Stromal cell of bone marrow (primary cell): ENCODE measurements at regions not wholly inside any gene's neighbourhood (a gene's known extent, or its start where the extent isn't known, plus 50 kb on each side); places are given as distances from the start of the nearest gene placed in this dataset.

Source experiments
- DNase-seq: peaks from one replicate; pipeline ENCODE4 v3.0.0-alpha.2; 2012; ENCODE audit warnings: low read depth

- DNase-seq = no peak
Observed at GRCh38 chr14:28704153-28704552, 62.4 kb upstream of the FOXG1 start.

- DNase-seq = peak; percentile 38
Observed at GRCh38 chr14:28707814-28708213, 58.8 kb upstream of the FOXG1 start.

GRCh38 chr14:28709571-28710305 lies 56.8 kb upstream of the FOXG1 start:
- no peak for DNase-seq
